ENCODE measurements at regions not wholly inside any gene's neighbourhood (a gene's known extent, or its start where the extent isn't known, plus 50 kb on each side); places are given as distances from the start of the nearest gene placed in this dataset.

GRCh38 chr18:41162781-41163180, 792.3 kb upstream of the PIK3C3 start:
- H3K9me3 ChIP-seq, result no peaks in the 10 kb centered on the region
- no peaks in the 10 kb centered on the region for H3K27me3 ChIP-seq
- H3K36me3 ChIP-seq, result no peaks in the 10 kb centered on the region
- no peaks in the 10 kb centered on the region for H3K4me1 ChIP-seq
- TF ChIP-seq POLR2A (IDR thresholded peaks at IDR 0.05) (no peak), CTCF (IDR thresholded peaks at IDR 0.05) (no peak), EP300 (IDR thresholded peaks at IDR 0.05) (no peak)
- no peak overlapping the region for H3K4me3 ChIP-seq
- H3K27ac ChIP-seq, result no peak overlapping the region
- DNase-seq (ENCODE audit: low spot score in 2 of 2), result no peak
- WGBS, 2 donors, result 87 to 92% methylated on average over 4 of the region's 4 CpGs

GRCh38 chr18:41162191-41162590, 792.8 kb upstream of the PIK3C3 start:
- TF ChIP-seq EP300 (IDR thresholded peaks at IDR 0.05) (no peak), POLR2A (IDR thresholded peaks at IDR 0.05) (no peak), CTCF (IDR thresholded peaks at IDR 0.05) (no peak)
- H3K4me1 ChIP-seq, result no peaks in the 10 kb centered on the region
- H3K27me3 ChIP-seq, result no peaks in the 10 kb centered on the region
- H3K27ac ChIP-seq, result no peak overlapping the region
- no peak for DNase-seq (ENCODE audit: low spot score in 2 of 2)
- no peaks in the 10 kb centered on the region for H3K9me3 ChIP-seq
- WGBS, 2 donors, result 46 to 52% methylated on average over 4 of the region's 4 CpGs
- no peak overlapping the region for H3K4me3 ChIP-seq
- no peaks in the 10 kb centered on the region for H3K36me3 ChIP-seq

- TF ChIP-seq CTCF (IDR thresholded peaks at IDR 0.05) (no peak), POLR2A (IDR thresholded peaks at IDR 0.05) (no peak), EP300 (IDR thresholded peaks at IDR 0.05) (no peak)
- 85 to 86% methylated on average over 4 of the region's 4 CpGs for WGBS, 2 donors
- no peak overlapping the region for H3K27ac ChIP-seq
- DNase-seq (ENCODE audit: low spot score in 2 of 2), result no peak
- H3K36me3 ChIP-seq, result no peaks in the 10 kb centered on the region
- no peaks in the 10 kb centered on the region for H3K27me3 ChIP-seq
- no peak overlapping the region for H3K4me3 ChIP-seq
- H3K9me3 ChIP-seq, result no peaks in the 10 kb centered on the region
- H3K4me1 ChIP-seq, result no peaks in the 10 kb centered on the region
These were observed 798.9 kb upstream of the PIK3C3 start for GRCh38 chr18:41155910-41156851.

- no peak for DNase-seq (ENCODE audit: low spot score in 2 of 2)
- WGBS, 2 donors, result 68 to 73% methylated on average over 1 of the region's 1 CpG
- H3K27me3 ChIP-seq, result no peaks in the 10 kb centered on the region
- no peak overlapping the region for H3K4me3 ChIP-seq
- H3K36me3 ChIP-seq, result no peaks in the 10 kb centered on the region
- TF ChIP-seq CTCF (IDR thresholded peaks at IDR 0.05) (no peak), POLR2A (IDR thresholded peaks at IDR 0.05) (no peak), EP300 (IDR thresholded peaks at IDR 0.05) (no peak)
- no peaks in the 10 kb centered on the region for H3K4me1 ChIP-seq
- H3K27ac ChIP-seq, result no peak overlapping the region
- H3K9me3 ChIP-seq, result no peaks in the 10 kb centered on the region
These were observed 800.0 kb upstream of the PIK3C3 start for GRCh38 chr18:41155025-41155424.

GRCh38 chr18:41153871-41154270, 801.2 kb upstream of the PIK3C3 start:
- no peaks in the 10 kb centered on the region for H3K4me1 ChIP-seq
- no peaks in the 10 kb centered on the region for H3K9me3 ChIP-seq
- no peak for DNase-seq (ENCODE audit: low spot score in 2 of 2)
- H3K4me3 ChIP-seq, result no peak overlapping the region
- WGBS, 2 donors, result 62 to 75% methylated on average over 2 of the region's 2 CpGs
- H3K36me3 ChIP-seq, result no peaks in the 10 kb centered on the region
- no peaks in the 10 kb centered on the region for H3K27me3 ChIP-seq
- H3K27ac ChIP-seq, result no peak overlapping the region
- no peak for TF ChIP-seq CTCF (IDR thresholded peaks at IDR 0.05)
